Heart left ventricle (tissue), 16 donors: ENCODE measurements at regions not wholly inside any gene's neighbourhood (a gene's known extent, or its start where the extent isn't known, plus 50 kb on each side); places are given as distances from the start of the nearest gene placed in this dataset.

Experiments
- ATAC-seq, 4 donors: fragments of 200-7000 bp; cut with Tn5 transposase; one replicate each; pipeline ENCODE4 v1.9.1; 2020 to 2022; ENCODE audit warnings: moderate library complexity in 4 of 4, mild to moderate bottlenecking in 3 of 4, moderate number of reproducible peaks in 1 of 4
- DNase-seq, 5 donors: peaks; one replicate each; pipeline ENCODE4 v3.0.0-alpha.2; 2020
- H3K27ac ChIP-seq, 12 donors: fragments of 200-600 bp; sonication (generic) in 4 of 12; one replicate each; pipeline versions ENCODE4 v1.5.0 to v1.8.0; 2016 to 2022; ENCODE audit warnings: mild to moderate bottlenecking in 2 of 12
- H3K27me3 ChIP-seq, 9 donors: fragments of 200-600 bp; sonication (generic) in 2 of 9; one replicate each; pipeline versions ENCODE4 v1.5.1 to v1.8.0; 2016 to 2022; ENCODE audit warnings: mild to moderate bottlenecking in 3 of 9
- H3K36me3 ChIP-seq, 9 donors: fragments of 200-600 bp; sonication (generic) in 2 of 9; one replicate each; pipeline versions ENCODE4 v1.5.0 to v1.8.0; 2018 to 2022; ENCODE audit warnings: mild to moderate bottlenecking in 2 of 9
- H3K4me1 ChIP-seq, 12 donors: fragments of 200-600 bp; sonication (generic) in 4 of 12; one replicate each; pipeline versions ENCODE4 v1.5.0 to v1.8.0; 2016 to 2022; ENCODE audit warnings: mild to moderate bottlenecking in 3 of 12
- H3K4me3 ChIP-seq, 12 donors: fragments of 200-600 bp; sonication (generic) in 4 of 12; one replicate each; pipeline versions ENCODE4 v1.5.0 to v1.8.0; 2017 to 2022; ENCODE audit warnings: mild to moderate bottlenecking in 9 of 12, moderate library complexity in 4 of 12
- H3K9me3 ChIP-seq, 12 donors: fragments of 200-600 bp; sonication (generic) in 4 of 12; one replicate each; pipeline versions ENCODE4 v1.5.0 to v1.8.0; 2016 to 2022; ENCODE audit warnings: mild to moderate bottlenecking in 1 of 12
- CTCF ChIP-seq, 12 donors: fragments of 200-600 bp; sonication (generic) in 4 of 12; IDR thresholded peaks; one replicate each; pipeline versions ENCODE4 v1.5.0 to v1.8.0; 2018 to 2022; ENCODE audit warnings: antibody characterized with exemption in 12 of 12, mild to moderate bottlenecking in 5 of 12
- POLR2A ChIP-seq, 2 donors: fragments of 450-650 bp; IDR thresholded peaks; one replicate each; pipeline ENCODE4 v1.6.1; 2017; ENCODE audit warnings: antibody characterized with exemption in 2 of 2, mild to moderate bottlenecking in 2 of 2, moderate library complexity in 2 of 2
- WGBS, 4 donors: extraction: QIAGEN DNeasy Blood & Tissue Kit in 2 of 4; methylation state at CpG; one replicate each; pipeline versions ENCODE4 v1.1.5 to v1.1.7; 2013 to 2018; 5-methylcytosine and 5-hydroxymethylcytosine counted together
- intact Hi-C, 10 donors: fragments of 100-400 bp; cut with DNase I; formaldehyde crosslinking; loops; one replicate each; pipeline versions ENCODE4 v1.11.1 to v1.14.2; 2022
- donor health status: ischemic (EF 13 %, LVEDD 7.1; RV severe dilation, severe dysfunction).
- donor health status: healthy with polysubstance abuse.
- donor health status: DM: no; HTN: yes; CAD: no.
- donor health status: DM: no; HTN: no; CAD: no.
- donor health status: ischemic (EF 25% LVEDD 6.9; RV normal size, moderate dysfunction).
- donor health status: ischemic (EF 25% LVEDD 5.7; RV mildly dilated, moderate dysfunction).
- donor health status: healthy.
- donor health status: DM: yes; HTN: yes; CAD: no.
- donor health status: ischemic (EF 35%, LVEDD 5.7; RV mildly dilated, moderate dysfunction).
- donor health status: nonischemic (EF 11% LVEDD 7.7; RV severe dilation, severe dysfunction).
- donor health status: DM: yes; HTN: yes; CAD: no.
- donor health status: PGD.
- donor health status: ischemic (EF 29% LVEDD 5.4; RV normal size, mild dysfunction).
- donor health status: nonischemic (EF 23%, LVEDD 6.1; RV moderate dilation, normal function).

GRCh38 chrX:9087271-9088040, 53.5 kb upstream of the FAM9B start:
- Histone ChIP-seq H3K9me3 (no peaks in the 10 kb centered on the region), H3K27me3 (peaks cover 0 to 7% (median 0%) of the 10 kb centered on the region in 9 donors), H3K27ac (no peak overlapping the region), H3K4me1 (peaks cover 0 to 6% (median 0%) of the 10 kb centered on the region in 12 donors), H3K36me3 (no peaks in the 10 kb centered on the region), H3K4me3 (no peak overlapping the region)
- TF ChIP-seq CTCF (IDR thresholded peaks at IDR 0.05) (no peak), POLR2A (IDR thresholded peaks at IDR 0.05) (no peak)
- 69 to 89% (median 78%) methylated on average over 8 of the region's 8 CpGs for WGBS, 4 donors
- ATAC-seq (no peak), DNase-seq (no peak)
- intact Hi-C loops = no loop called here

- Histone ChIP-seq H3K27me3 (peaks cover 0 to 6% (median 0%) of the 10 kb centered on the region in 9 donors), H3K9me3 (no peaks in the 10 kb centered on the region), H3K4me3 (no peak overlapping the region), H3K4me1 (peaks cover 0 to 6% (median 0%) of the 10 kb centered on the region in 12 donors), H3K36me3 (no peaks in the 10 kb centered on the region), H3K27ac (no peak overlapping the region)
- DNase-seq = no peak
- intact Hi-C loops = no loop called here
- no peak for TF ChIP-seq CTCF (IDR thresholded peaks at IDR 0.05)
- no peak for TF ChIP-seq POLR2A (IDR thresholded peaks at IDR 0.05)
- WGBS, 4 donors = 73 to 82% (median 80%) methylated on average over 2 of the region's 2 CpGs
- ATAC-seq = no peak
These were observed 55.0 kb upstream of the FAM9B start for GRCh38 chrX:9088896-9089295.

GRCh38 chrX:9090766-9091165, 56.8 kb upstream of the FAM9B start:
- Histone ChIP-seq H3K27me3 (peaks cover 0 to 10% (median 0%) of the 10 kb centered on the region in 9 donors), H3K4me1 (peaks cover 0 to 6% (median 0%) of the 10 kb centered on the region in 12 donors), H3K4me3 (no peak overlapping the region), H3K27ac (no peak overlapping the region), H3K9me3 (peaks cover 0 to 8% (median 0%) of the 10 kb centered on the region in 12 donors), H3K36me3 (no peaks in the 10 kb centered on the region)
- WGBS, 4 donors = 67 to 89% (median 79%) methylated on average over 1 of the region's 1 CpG
- intact Hi-C loops = no loop called here
- DNase-seq (no peak), ATAC-seq (no peak)
- TF ChIP-seq CTCF (IDR thresholded peaks at IDR 0.05) = no peak
- TF ChIP-seq POLR2A (IDR thresholded peaks at IDR 0.05) = no peak

DNA sequence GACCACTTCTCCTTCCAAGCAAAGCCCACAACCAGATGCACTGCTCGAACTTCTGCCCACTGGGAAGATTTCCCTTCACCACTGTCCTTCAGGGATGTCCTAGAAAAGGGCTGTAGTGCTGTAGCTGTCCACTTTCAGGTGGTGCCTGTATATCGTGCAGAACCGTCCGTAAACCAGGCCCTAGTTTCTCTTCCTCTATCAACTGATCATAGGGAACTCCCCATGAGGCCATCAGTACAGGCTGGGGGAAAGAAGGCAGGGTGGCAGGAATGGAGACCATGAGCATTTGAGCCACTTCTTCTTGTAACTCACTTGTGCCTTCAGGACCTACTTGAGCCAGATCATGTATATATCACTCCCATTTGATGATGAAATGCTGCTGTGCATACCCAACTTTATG, 57.3 kb upstream of the FAM9B start:
- intact Hi-C loops = no loop called here
- Histone ChIP-seq H3K27me3 (peaks cover 0 to 7% (median 0%) of the 10 kb centered on the region in 9 donors), H3K9me3 (peaks cover 0 to 8% (median 0%) of the 10 kb centered on the region in 12 donors), H3K4me1 (peaks cover 0 to 6% (median 0%) of the 10 kb centered on the region in 12 donors), H3K4me3 (no peak overlapping the region), H3K27ac (no peak overlapping the region), H3K36me3 (no peaks in the 10 kb centered on the region)
- ATAC-seq = no peak
- no peak for DNase-seq
- WGBS, 4 donors = 81 to 92% (median 87%) methylated on average over 4 of the region's 4 CpGs
- TF ChIP-seq POLR2A (IDR thresholded peaks at IDR 0.05) = no peak
- TF ChIP-seq CTCF (IDR thresholded peaks at IDR 0.05) = no peak
